ENCODE measurements at regions not wholly inside any gene's neighbourhood (a gene's known extent, or its start where the extent isn't known, plus 50 kb on each side); places are given as distances from the start of the nearest gene placed in this dataset.
"Not testable (repeated sequence)": the region's sequence is repeated elsewhere in the genome, so short reads cannot be mapped to it uniquely, and the experiment has no call there.

DNA sequence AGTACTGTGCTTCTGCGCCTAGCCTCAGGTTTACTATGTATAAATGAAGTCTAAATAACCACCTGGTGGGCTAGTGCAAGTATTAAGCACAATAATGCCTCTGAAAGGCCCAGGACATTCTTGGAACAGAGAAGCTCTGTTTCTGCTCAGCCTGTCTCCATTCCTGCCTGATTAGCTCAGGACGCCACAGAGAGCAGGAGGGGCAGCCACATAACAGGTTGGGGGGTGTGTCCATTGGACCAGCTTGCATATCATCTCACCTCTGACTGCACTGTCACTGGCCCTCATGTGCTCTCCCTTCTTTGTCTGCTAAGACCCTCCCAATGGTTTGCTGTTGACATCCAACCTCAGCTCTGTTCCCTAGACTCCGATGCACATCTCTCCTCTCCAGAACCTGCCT, 52.8 kb upstream of the IKZF1 start:
- Histone ChIP-seq H3K9me2 (replicated peaks; ENCODE audit: insufficient read depth) (no peaks in the 10 kb centered on the region), H3K79me2 (no peaks in the 10 kb centered on the region), H2AFZ (no peak overlapping the region), H3K36me3 (replicated peaks; ENCODE audit: insufficient read depth, low read depth) (no peaks in the 10 kb centered on the region), H4K20me1 (ENCODE audit: insufficient read depth, poor library complexity, severe bottlenecking) (no peaks in the 10 kb centered on the region), H3K4me2 (no peak overlapping the region), H3K4me1 (ENCODE audit: insufficient read depth) (no peaks in the 10 kb centered on the region), H3K9me3 (ENCODE audit: low read depth) (no peaks in the 10 kb centered on the region), H3K27ac (no peak overlapping the region), H3K27me3 (no peaks in the 10 kb centered on the region), H3K4me3 (no peak overlapping the region)
- 79% methylated on average over 3 of the region's 3 CpGs for WGBS (ENCODE audit: low lambda C conversion rate, missing lambda C conversion rate)
- no peak for DNase-seq (ENCODE audit: low spot score)
- TF ChIP-seq EZH2phosphoT487 (IDR thresholded peaks at IDR 0.05; ENCODE audit: low read depth, severe bottlenecking, unreplicated experiment) (no peak), EZH2 (IDR thresholded peaks at IDR 0.05; ENCODE audit: borderline replicate concordance) (no peak)
- TF ChIP-seq, protein P1, sequence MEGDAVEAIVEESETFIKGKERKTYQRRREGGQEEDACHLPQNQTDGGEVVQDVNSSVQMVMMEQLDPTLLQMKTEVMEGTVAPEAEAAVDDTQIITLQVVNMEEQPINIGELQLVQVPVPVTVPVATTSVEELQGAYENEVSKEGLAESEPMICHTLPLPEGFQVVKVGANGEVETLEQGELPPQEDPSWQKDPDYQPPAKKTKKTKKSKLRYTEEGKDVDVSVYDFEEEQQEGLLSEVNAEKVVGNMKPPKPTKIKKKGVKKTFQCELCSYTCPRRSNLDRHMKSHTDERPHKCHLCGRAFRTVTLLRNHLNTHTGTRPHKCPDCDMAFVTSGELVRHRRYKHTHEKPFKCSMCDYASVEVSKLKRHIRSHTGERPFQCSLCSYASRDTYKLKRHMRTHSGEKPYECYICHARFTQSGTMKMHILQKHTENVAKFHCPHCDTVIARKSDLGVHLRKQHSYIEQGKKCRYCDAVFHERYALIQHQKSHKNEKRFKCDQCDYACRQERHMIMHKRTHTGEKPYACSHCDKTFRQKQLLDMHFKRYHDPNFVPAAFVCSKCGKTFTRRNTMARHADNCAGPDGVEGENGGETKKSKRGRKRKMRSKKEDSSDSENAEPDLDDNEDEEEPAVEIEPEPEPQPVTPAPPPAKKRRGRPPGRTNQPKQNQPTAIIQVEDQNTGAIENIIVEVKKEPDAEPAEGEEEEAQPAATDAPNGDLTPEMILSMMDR (IDR thresholded peaks at IDR 0.05; ENCODE audit: poor library complexity) = no peak

GRCh38 chr7:50246551-50246950, 58.0 kb upstream of the IKZF1 start:
- H3K36me3 ChIP-seq (replicated peaks; ENCODE audit: insufficient read depth, low read depth) = no peaks in the 10 kb centered on the region
- H4K20me1 ChIP-seq (ENCODE audit: insufficient read depth, poor library complexity, severe bottlenecking) = no peaks in the 10 kb centered on the region
- no peak overlapping the region for H3K27ac ChIP-seq
- no peaks in the 10 kb centered on the region for H3K9me3 ChIP-seq (ENCODE audit: low read depth)
- no peak overlapping the region for H3K4me3 ChIP-seq
- no peak overlapping the region for H3K4me2 ChIP-seq
- TF ChIP-seq EZH2 (IDR thresholded peaks at IDR 0.05; ENCODE audit: borderline replicate concordance) = no peak
- no peak for TF ChIP-seq EZH2phosphoT487 (IDR thresholded peaks at IDR 0.05; ENCODE audit: low read depth, severe bottlenecking, unreplicated experiment)
- TF ChIP-seq, protein P1 (IDR thresholded peaks at IDR 0.05; ENCODE audit: poor library complexity) = no peak
- no peaks in the 10 kb centered on the region for H3K9me2 ChIP-seq (replicated peaks; ENCODE audit: insufficient read depth)
- DNase-seq (ENCODE audit: low spot score) = no peak
- H2AFZ ChIP-seq = no peak overlapping the region
- H3K79me2 ChIP-seq = no peaks in the 10 kb centered on the region
- WGBS (ENCODE audit: low lambda C conversion rate, missing lambda C conversion rate) = 65% methylated on average over 2 of the region's 2 CpGs
- H3K27me3 ChIP-seq = no peaks in the 10 kb centered on the region
- H3K4me1 ChIP-seq (ENCODE audit: insufficient read depth) = no peaks in the 10 kb centered on the region

DNA sequence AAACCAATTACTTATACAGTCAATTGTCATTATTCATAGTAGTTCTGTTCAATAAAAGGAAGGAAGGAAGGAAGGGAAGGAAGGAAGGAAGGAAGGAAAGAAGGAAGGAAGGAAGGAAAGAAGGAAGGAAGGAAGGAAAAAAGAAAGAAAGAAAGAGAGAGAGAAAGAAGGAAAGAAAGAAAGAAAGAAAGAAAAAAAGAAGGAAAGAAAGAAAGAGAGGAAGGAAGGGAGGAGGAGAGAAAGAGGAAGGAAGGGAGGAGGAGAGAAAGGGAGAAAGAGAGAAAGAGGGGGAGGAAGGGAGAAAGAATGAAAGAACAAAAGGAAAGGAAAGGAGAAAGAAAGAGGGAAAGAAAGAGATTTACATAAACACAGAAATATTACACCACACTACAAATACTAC, 62.4 kb upstream of the IKZF1 start:
- not testable (repeated sequence) for H3K36me3 ChIP-seq (replicated peaks; ENCODE audit: insufficient read depth, low read depth); H3K79me2 ChIP-seq; H3K27me3 ChIP-seq; DNase-seq (ENCODE audit: low spot score); H3K9me3 ChIP-seq (ENCODE audit: low read depth); H2AFZ ChIP-seq; H4K20me1 ChIP-seq (ENCODE audit: insufficient read depth, poor library complexity, severe bottlenecking); H3K4me2 ChIP-seq; H3K27ac ChIP-seq; H3K4me1 ChIP-seq (ENCODE audit: insufficient read depth); H3K9me2 ChIP-seq (replicated peaks; ENCODE audit: insufficient read depth); H3K4me3 ChIP-seq

- H3K4me2 ChIP-seq; H3K9me2 ChIP-seq (replicated peaks; ENCODE audit: insufficient read depth); H3K27me3 ChIP-seq; DNase-seq (ENCODE audit: low spot score); H3K36me3 ChIP-seq (replicated peaks; ENCODE audit: insufficient read depth, low read depth); H3K79me2 ChIP-seq; H3K4me1 ChIP-seq (ENCODE audit: insufficient read depth); H2AFZ ChIP-seq; H3K27ac ChIP-seq; H3K9me3 ChIP-seq (ENCODE audit: low read depth); H4K20me1 ChIP-seq (ENCODE audit: insufficient read depth, poor library complexity, severe bottlenecking); H3K4me3 ChIP-seq: not testable (repeated sequence)
Measured at GRCh38 chr7:50240699-50241098, 63.8 kb upstream of the IKZF1 start.

- 86% methylated on average over 3 of the region's 3 CpGs for WGBS (ENCODE audit: low lambda C conversion rate, missing lambda C conversion rate)
- H3K4me3 ChIP-seq = no peak overlapping the region
- no peak overlapping the region for H3K4me2 ChIP-seq
- no peaks in the 10 kb centered on the region for H3K4me1 ChIP-seq (ENCODE audit: insufficient read depth)
- TF ChIP-seq, protein P1 (IDR thresholded peaks at IDR 0.05; ENCODE audit: poor library complexity) = peak; percentile 21
- no peak for TF ChIP-seq EZH2 (IDR thresholded peaks at IDR 0.05; ENCODE audit: borderline replicate concordance)
- no peak for TF ChIP-seq EZH2phosphoT487 (IDR thresholded peaks at IDR 0.05; ENCODE audit: low read depth, severe bottlenecking, unreplicated experiment)
- no peaks in the 10 kb centered on the region for H3K9me2 ChIP-seq (replicated peaks; ENCODE audit: insufficient read depth)
- no peaks in the 10 kb centered on the region for H3K36me3 ChIP-seq (replicated peaks; ENCODE audit: insufficient read depth, low read depth)
- H4K20me1 ChIP-seq (ENCODE audit: insufficient read depth, poor library complexity, severe bottlenecking) = no peaks in the 10 kb centered on the region
- DNase-seq (ENCODE audit: low spot score) = no peak
- no peak overlapping the region for H3K27ac ChIP-seq
- H3K27me3 ChIP-seq = no peaks in the 10 kb centered on the region
- H2AFZ ChIP-seq = no peak overlapping the region
- no peaks in the 10 kb centered on the region for H3K79me2 ChIP-seq
- no peaks in the 10 kb centered on the region for H3K9me3 ChIP-seq (ENCODE audit: low read depth)
Measured at GRCh38 chr7:50229964-50230363, 74.6 kb upstream of the IKZF1 start.

All from hepatocyte (in vitro differentiated cells).